Karpas-422 (cell line): ENCODE measurements at regions not wholly inside any gene's neighbourhood (a gene's known extent, or its start where the extent isn't known, plus 50 kb on each side); places are given as distances from the start of the nearest gene placed in this dataset.

Experiments
- DNase-seq: peaks from one replicate; pipeline ENCODE4 v3.0.0-alpha.2; 2015
- H2AFZ ChIP-seq: fragments of 200-600 bp; sonication (generic); 2 replicates; pipeline ENCODE4 v1.6.1; 2014; ENCODE audit warnings: antibody characterized with exemption, low read length, mixed read lengths
- H3K27ac ChIP-seq: fragments of 200-600 bp; sonication (generic); 2 replicates; pipeline ENCODE4 v1.5.1; 2014; ENCODE audit warnings: mild to moderate bottlenecking, low read length, moderate library complexity
- H3K27me3 ChIP-seq: fragments of 200-600 bp; sonication (generic); 2 replicates; pipeline ENCODE4 v1.6.1; 2014; ENCODE audit warnings: low read length, mixed read lengths
- H3K36me3 ChIP-seq: fragments of 200-600 bp; sonication (generic); 2 replicates; pipeline ENCODE4 v1.6.1; 2014; ENCODE audit warnings: low read length, mixed read lengths; ENCODE audit not compliant: insufficient read depth
- H3K4me1 ChIP-seq: fragments of 200-600 bp; sonication (generic); 2 replicates; pipeline ENCODE4 v1.6.1; 2014; ENCODE audit warnings: mild to moderate bottlenecking, low read length, mixed read lengths
- H3K4me2 ChIP-seq: fragments of 200-600 bp; sonication (generic); 2 replicates; pipeline ENCODE4 v1.6.1; 2014; ENCODE audit warnings: low read length, low read depth, mild to moderate bottlenecking; ENCODE audit not compliant: poor library complexity, severe bottlenecking
- H3K4me3 ChIP-seq: fragments of 200-600 bp; sonication (generic); 2 replicates; pipeline ENCODE4 v1.5.1; 2014; ENCODE audit warnings: mild to moderate bottlenecking, antibody characterized with exemption, low read length, mixed read lengths
- H3K79me2 ChIP-seq: fragments of 200-600 bp; sonication (generic); 2 replicates; pipeline ENCODE4 v1.6.1; 2014; ENCODE audit warnings: mild to moderate bottlenecking, low read length, mixed read lengths
- H3K9ac ChIP-seq: fragments of 200-600 bp; sonication (generic); 2 replicates; pipeline ENCODE4 v1.6.0; 2014; ENCODE audit warnings: low read length
- H3K9me2 ChIP-seq: fragments of 200-600 bp; sonication (generic), shearing (Covaris generic); replicated peaks from 2 replicates; pipeline ENCODE4 v1.6.0; 2014; ENCODE audit warnings: mild to moderate bottlenecking, low read length, moderate library complexity; ENCODE audit not compliant: insufficient read depth
- H3K9me3 ChIP-seq: fragments of 300-700, 200-600 bp; sonication (generic); 2 replicates; pipeline ENCODE4 v1.6.1; 2014; ENCODE audit warnings: low read length, mixed read lengths
- H4K20me1 ChIP-seq: fragments of 200-600 bp; sonication (generic); 2 replicates; pipeline ENCODE4 v1.6.1; 2014; ENCODE audit warnings: mild to moderate bottlenecking, antibody characterized with exemption, low read length, low read depth; ENCODE audit not compliant: insufficient read depth

DNA sequence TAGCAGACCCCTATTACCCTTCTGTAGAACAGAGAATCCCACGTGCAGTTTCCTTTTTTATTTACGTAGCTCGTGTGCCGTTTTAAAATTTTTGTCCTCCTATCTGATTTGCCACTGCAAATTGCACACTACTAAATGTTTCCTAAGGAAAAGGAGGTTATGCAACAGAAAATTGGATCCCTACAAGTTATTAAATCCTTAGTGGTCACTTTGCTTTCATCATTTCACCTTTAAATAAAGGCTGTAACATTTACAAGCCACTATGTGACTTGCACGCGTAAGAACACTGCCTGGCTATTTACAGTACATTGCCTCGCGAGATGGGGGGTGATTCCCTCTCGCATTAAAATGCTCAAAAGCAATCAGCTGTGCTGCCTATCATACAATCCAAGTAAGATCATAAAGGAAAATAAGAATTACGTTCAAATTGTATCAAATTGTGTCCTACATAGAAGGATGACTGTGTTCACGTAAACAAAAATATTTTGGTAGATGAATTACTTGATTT lies 525.6 kb downstream of the SUCLA2 start:
- H3K27ac ChIP-seq: no peak overlapping the region
- H3K9me2 ChIP-seq: no peaks in the 10 kb centered on the region
- DNase-seq: no peak
- H3K79me2 ChIP-seq: no peaks in the 10 kb centered on the region
- H2AFZ ChIP-seq: no peak overlapping the region
- H3K9ac ChIP-seq: no peak overlapping the region
- no peaks in the 10 kb centered on the region for H4K20me1 ChIP-seq
- H3K36me3 ChIP-seq: no peaks in the 10 kb centered on the region
- no peaks in the 10 kb centered on the region for H3K9me3 ChIP-seq
- H3K4me3 ChIP-seq: no peak overlapping the region
- H3K27me3 ChIP-seq: no peaks in the 10 kb centered on the region
- no peak overlapping the region for H3K4me2 ChIP-seq
- H3K4me1 ChIP-seq: no peaks in the 10 kb centered on the region

GRCh38 chr13:47474839-47475238 lies 526.2 kb downstream of the SUCLA2 start:
- H3K9me3 ChIP-seq: no peaks in the 10 kb centered on the region
- H3K4me2 ChIP-seq: no peak overlapping the region
- H3K27ac ChIP-seq: no peak overlapping the region
- H3K27me3 ChIP-seq: no peaks in the 10 kb centered on the region
- no peak overlapping the region for H3K4me3 ChIP-seq
- H3K79me2 ChIP-seq: no peaks in the 10 kb centered on the region
- no peaks in the 10 kb centered on the region for H3K9me2 ChIP-seq
- no peaks in the 10 kb centered on the region for H4K20me1 ChIP-seq
- H2AFZ ChIP-seq: no peak overlapping the region
- H3K9ac ChIP-seq: no peak overlapping the region
- H3K4me1 ChIP-seq: no peaks in the 10 kb centered on the region
- H3K36me3 ChIP-seq: no peaks in the 10 kb centered on the region
- no peak for DNase-seq

- H3K4me1 ChIP-seq: no peaks in the 10 kb centered on the region
- DNase-seq: no peak
- no peaks in the 10 kb centered on the region for H3K9me3 ChIP-seq
- no peak overlapping the region for H2AFZ ChIP-seq
- no peak overlapping the region for H3K27ac ChIP-seq
- no peaks in the 10 kb centered on the region for H3K79me2 ChIP-seq
- no peak overlapping the region for H3K9ac ChIP-seq
- H3K4me2 ChIP-seq: no peak overlapping the region
- H4K20me1 ChIP-seq: no peaks in the 10 kb centered on the region
- H3K27me3 ChIP-seq: no peaks in the 10 kb centered on the region
- no peaks in the 10 kb centered on the region for H3K9me2 ChIP-seq
- H3K36me3 ChIP-seq: no peaks in the 10 kb centered on the region
- H3K4me3 ChIP-seq: no peak overlapping the region
Measured at GRCh38 chr13:47474326-47474725, 526.7 kb downstream of the SUCLA2 start.

- no peak overlapping the region for H3K4me2 ChIP-seq
- no peak overlapping the region for H3K9ac ChIP-seq
- H4K20me1 ChIP-seq: no peaks in the 10 kb centered on the region
- no peak overlapping the region for H3K4me3 ChIP-seq
- no peaks in the 10 kb centered on the region for H3K4me1 ChIP-seq
- no peaks in the 10 kb centered on the region for H3K79me2 ChIP-seq
- H2AFZ ChIP-seq: no peak overlapping the region
- no peak overlapping the region for H3K27ac ChIP-seq
- H3K27me3 ChIP-seq: no peaks in the 10 kb centered on the region
- DNase-seq: no peak
- no peaks in the 10 kb centered on the region for H3K9me2 ChIP-seq
- no peaks in the 10 kb centered on the region for H3K9me3 ChIP-seq
- H3K36me3 ChIP-seq: no peaks in the 10 kb centered on the region
Measured at GRCh38 chr13:47472516-47472915, 528.6 kb downstream of the SUCLA2 start.

DNA sequence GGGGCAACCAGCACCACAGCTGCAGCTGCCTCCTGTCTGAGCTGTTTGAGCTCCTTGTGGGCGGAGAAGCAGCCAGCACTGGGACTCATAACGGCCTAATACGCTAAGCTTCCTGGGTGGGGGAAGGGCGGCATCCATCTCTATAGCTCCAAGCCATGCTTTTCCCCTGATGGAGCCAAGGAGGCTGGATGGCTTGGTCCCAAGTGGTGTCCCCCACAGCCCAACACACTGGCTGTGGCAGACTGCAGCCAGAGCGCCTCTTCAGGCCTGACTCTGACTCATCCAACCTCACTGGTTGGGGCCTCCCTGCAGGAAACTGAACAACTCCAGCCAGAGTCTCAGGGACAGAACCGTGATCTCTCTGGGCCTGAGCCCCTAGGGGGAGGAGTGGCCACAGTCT lies 537.3 kb downstream of the SUCLA2 start:
- H3K27me3 ChIP-seq: no peaks in the 10 kb centered on the region
- H3K9me3 ChIP-seq: no peaks in the 10 kb centered on the region
- H3K9me2 ChIP-seq: no peaks in the 10 kb centered on the region
- no peak overlapping the region for H3K9ac ChIP-seq
- H3K4me3 ChIP-seq: no peak overlapping the region
- no peaks in the 10 kb centered on the region for H3K36me3 ChIP-seq
- no peaks in the 10 kb centered on the region for H4K20me1 ChIP-seq
- H2AFZ ChIP-seq: no peak overlapping the region
- no peak overlapping the region for H3K4me2 ChIP-seq
- H3K4me1 ChIP-seq: no peaks in the 10 kb centered on the region
- DNase-seq: no peak
- no peaks in the 10 kb centered on the region for H3K79me2 ChIP-seq
- H3K27ac ChIP-seq: no peak overlapping the region

DNA sequence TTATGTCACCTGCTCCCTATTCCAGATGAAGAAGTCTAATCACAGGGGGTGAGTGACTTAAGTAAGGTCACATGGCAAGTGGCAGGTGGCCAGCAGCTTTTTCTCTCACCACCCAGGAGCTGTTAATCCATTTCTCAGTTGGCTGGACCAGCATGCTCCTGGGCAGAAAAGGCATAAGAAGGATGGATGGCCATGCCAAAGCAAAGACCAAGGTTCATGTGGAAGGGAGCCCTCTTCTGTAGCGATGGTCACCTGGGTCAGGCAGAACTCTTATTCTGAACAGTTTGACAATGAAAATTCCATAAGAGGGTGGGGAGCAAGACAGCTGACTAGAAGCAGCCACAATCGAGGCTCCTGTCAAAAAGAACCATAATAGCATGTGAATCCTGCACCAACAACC lies 538.1 kb downstream of the SUCLA2 start:
- Histone ChIP-seq H3K27ac (no peak overlapping the region), H3K36me3 (no peaks in the 10 kb centered on the region), H3K9ac (no peak overlapping the region), H2AFZ (no peak overlapping the region), H3K27me3 (no peaks in the 10 kb centered on the region), H3K79me2 (no peaks in the 10 kb centered on the region), H4K20me1 (no peaks in the 10 kb centered on the region), H3K4me2 (no peak overlapping the region), H3K9me3 (no peaks in the 10 kb centered on the region), H3K9me2 (no peaks in the 10 kb centered on the region), H3K4me1 (no peaks in the 10 kb centered on the region), H3K4me3 (no peak overlapping the region)
- no peak for DNase-seq

DNA sequence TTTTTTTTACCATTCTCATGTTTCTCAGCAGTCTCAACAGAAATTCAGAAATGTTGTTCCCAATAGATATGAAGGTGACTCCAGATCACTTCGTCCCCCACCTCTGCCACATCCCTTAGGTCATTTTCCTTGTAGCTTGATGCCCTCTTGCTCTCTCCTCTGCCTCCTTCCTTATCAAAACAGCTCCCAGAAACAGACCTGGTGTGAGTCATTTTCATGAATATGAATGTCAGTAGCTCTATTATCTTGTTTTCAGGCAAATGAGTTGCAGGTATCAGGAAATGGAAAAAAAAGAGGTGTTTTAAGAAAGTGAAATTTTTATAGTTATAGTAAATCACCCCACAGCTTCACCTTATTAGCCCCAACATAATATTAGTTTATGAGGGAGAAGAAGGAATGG lies 539.3 kb downstream of the SUCLA2 start:
- no peaks in the 10 kb centered on the region for H3K9me2 ChIP-seq
- H2AFZ ChIP-seq: no peak overlapping the region
- no peaks in the 10 kb centered on the region for H3K4me1 ChIP-seq
- no peaks in the 10 kb centered on the region for H3K79me2 ChIP-seq
- no peak overlapping the region for H3K27ac ChIP-seq
- no peaks in the 10 kb centered on the region for H3K9me3 ChIP-seq
- H3K4me3 ChIP-seq: no peak overlapping the region
- H3K9ac ChIP-seq: no peak overlapping the region
- H3K36me3 ChIP-seq: no peaks in the 10 kb centered on the region
- no peak for DNase-seq
- no peaks in the 10 kb centered on the region for H4K20me1 ChIP-seq
- no peaks in the 10 kb centered on the region for H3K27me3 ChIP-seq
- H3K4me2 ChIP-seq: no peak overlapping the region

- peak; percentile 60 for DNase-seq
- Histone ChIP-seq H3K9me3 (no peaks in the 10 kb centered on the region), H3K9ac (no peak overlapping the region), H3K79me2 (no peaks in the 10 kb centered on the region), H3K27me3 (no peaks in the 10 kb centered on the region), H3K4me1 (no peaks in the 10 kb centered on the region), H2AFZ (no peak overlapping the region), H3K9me2 (no peaks in the 10 kb centered on the region), H4K20me1 (no peaks in the 10 kb centered on the region), H3K4me3 (no peak overlapping the region), H3K27ac (no peak overlapping the region), H3K36me3 (no peaks in the 10 kb centered on the region), H3K4me2 (no peak overlapping the region)
Measured at GRCh38 chr13:47459512-47459911, 541.6 kb downstream of the SUCLA2 start.

DNA sequence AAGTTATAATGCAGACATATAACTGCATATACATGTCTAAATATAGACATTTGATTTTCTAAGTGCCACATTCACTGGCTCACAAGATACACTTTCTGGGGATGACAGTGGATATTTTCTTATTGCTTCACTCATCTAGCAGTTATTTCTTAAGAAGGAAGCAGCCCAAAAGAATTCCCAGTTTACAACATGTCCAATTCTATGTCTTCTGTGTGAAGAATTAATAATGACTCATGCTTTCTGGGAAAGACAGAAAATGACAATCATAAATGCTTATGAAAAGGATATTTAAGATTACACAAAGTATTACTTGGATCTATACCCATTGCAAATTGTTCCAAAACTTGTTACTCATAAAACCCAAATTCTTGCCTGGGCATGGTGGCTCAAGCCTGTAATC lies 543.4 kb downstream of the SUCLA2 start:
- H4K20me1 ChIP-seq: no peaks in the 10 kb centered on the region
- H3K27ac ChIP-seq: no peak overlapping the region
- H3K36me3 ChIP-seq: no peaks in the 10 kb centered on the region
- no peak overlapping the region for H2AFZ ChIP-seq
- no peaks in the 10 kb centered on the region for H3K9me2 ChIP-seq
- no peak for DNase-seq
- no peak overlapping the region for H3K9ac ChIP-seq
- no peak overlapping the region for H3K4me2 ChIP-seq
- H3K4me3 ChIP-seq: no peak overlapping the region
- H3K4me1 ChIP-seq: no peaks in the 10 kb centered on the region
- H3K9me3 ChIP-seq: no peaks in the 10 kb centered on the region
- no peaks in the 10 kb centered on the region for H3K79me2 ChIP-seq
- H3K27me3 ChIP-seq: no peaks in the 10 kb centered on the region
